GM23338 (cell line): ENCODE measurements at regions not wholly inside any gene's neighbourhood (a gene's known extent, or its start where the extent isn't known, plus 50 kb on each side); places are given as distances from the start of the nearest gene placed in this dataset.

ENCODE experiments used
- CREB1 ChIP-seq: fragments of 250-450 bp; sonication (Bioruptor Pico); IDR thresholded peaks from 2 replicates; pipeline ENCODE4 v1.5.0; 2020; ENCODE audit warnings: low read depth, mild to moderate bottlenecking, moderate library complexity
- EZH2 ChIP-seq: fragments of 200-600 bp; sonication (generic); IDR thresholded peaks from one replicate; pipeline ENCODE4 v1.8.0; 2017; ENCODE audit warnings: antibody characterized with exemption, mild to moderate bottlenecking, low read depth; ENCODE audit not compliant: unreplicated experiment
- EZH2phosphoT487 ChIP-seq: fragments of 200-600 bp; sonication (generic); IDR thresholded peaks from one replicate; pipeline ENCODE4 v1.8.1; 2018; ENCODE audit warnings: antibody characterized with exemption; ENCODE audit not compliant: unreplicated experiment
- NANOG ChIP-seq: IDR thresholded peaks from 2 replicates; pipeline ENCODE4 v1.6.1; 2016; ENCODE audit warnings: antibody characterized with exemption, borderline replicate concordance
- POLR2AphosphoS5 ChIP-seq: IDR thresholded peaks from 2 replicates; pipeline ENCODE4 v1.6.1; 2016; ENCODE audit warnings: antibody characterized with exemption, low read depth
- TF ChIP-seq, protein P1 (sequence below), 2 experiments: fragments of 200-600 bp in 1 of 2; sonication (generic) in 1 of 2; conservative IDR thresholded peaks; 2 replicates each; pipeline versions ENCODE4 v1.5.1 to v1.6.1; 2016 to 2017; ENCODE audit warnings: antibody characterized with exemption in 2 of 2, low read depth in 2 of 2, mild to moderate bottlenecking in 2 of 2, moderate library complexity in 1 of 2
- TF ChIP-seq, protein P2 (sequence below): IDR thresholded peaks from one replicate; pipeline ENCODE4 v1.6.1; 2018; ENCODE audit warnings: antibody characterized with exemption; ENCODE audit not compliant: unreplicated experiment

DNA sequence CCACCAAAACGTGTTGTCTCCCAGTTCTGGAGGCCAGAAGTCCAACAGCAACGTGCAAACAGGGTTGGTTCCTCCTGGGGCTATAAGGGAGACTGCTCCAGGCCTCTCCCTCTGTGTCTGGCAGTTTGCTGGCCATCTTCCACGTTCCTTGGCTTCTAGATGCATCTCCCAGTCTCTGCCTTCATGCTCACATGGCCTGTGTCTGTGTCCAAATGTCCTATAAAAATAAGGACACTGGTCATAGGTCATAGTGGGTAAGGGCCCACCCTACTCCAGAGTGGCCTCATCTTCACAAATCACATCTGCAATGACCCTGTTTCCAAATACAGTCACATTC is 69.4 kb upstream of the TAF1B start:
- TF ChIP-seq POLR2AphosphoS5 (no peak), EZH2 (no peak), NANOG (no peak), CREB1 (no peak), EZH2phosphoT487 (no peak)
- TF ChIP-seq, protein P1, sequence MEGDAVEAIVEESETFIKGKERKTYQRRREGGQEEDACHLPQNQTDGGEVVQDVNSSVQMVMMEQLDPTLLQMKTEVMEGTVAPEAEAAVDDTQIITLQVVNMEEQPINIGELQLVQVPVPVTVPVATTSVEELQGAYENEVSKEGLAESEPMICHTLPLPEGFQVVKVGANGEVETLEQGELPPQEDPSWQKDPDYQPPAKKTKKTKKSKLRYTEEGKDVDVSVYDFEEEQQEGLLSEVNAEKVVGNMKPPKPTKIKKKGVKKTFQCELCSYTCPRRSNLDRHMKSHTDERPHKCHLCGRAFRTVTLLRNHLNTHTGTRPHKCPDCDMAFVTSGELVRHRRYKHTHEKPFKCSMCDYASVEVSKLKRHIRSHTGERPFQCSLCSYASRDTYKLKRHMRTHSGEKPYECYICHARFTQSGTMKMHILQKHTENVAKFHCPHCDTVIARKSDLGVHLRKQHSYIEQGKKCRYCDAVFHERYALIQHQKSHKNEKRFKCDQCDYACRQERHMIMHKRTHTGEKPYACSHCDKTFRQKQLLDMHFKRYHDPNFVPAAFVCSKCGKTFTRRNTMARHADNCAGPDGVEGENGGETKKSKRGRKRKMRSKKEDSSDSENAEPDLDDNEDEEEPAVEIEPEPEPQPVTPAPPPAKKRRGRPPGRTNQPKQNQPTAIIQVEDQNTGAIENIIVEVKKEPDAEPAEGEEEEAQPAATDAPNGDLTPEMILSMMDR (conservative IDR thresholded peaks at IDR 0.05; ENCODE audit: low read depth in 2 of 2) = no peak
- TF ChIP-seq, protein P2, sequence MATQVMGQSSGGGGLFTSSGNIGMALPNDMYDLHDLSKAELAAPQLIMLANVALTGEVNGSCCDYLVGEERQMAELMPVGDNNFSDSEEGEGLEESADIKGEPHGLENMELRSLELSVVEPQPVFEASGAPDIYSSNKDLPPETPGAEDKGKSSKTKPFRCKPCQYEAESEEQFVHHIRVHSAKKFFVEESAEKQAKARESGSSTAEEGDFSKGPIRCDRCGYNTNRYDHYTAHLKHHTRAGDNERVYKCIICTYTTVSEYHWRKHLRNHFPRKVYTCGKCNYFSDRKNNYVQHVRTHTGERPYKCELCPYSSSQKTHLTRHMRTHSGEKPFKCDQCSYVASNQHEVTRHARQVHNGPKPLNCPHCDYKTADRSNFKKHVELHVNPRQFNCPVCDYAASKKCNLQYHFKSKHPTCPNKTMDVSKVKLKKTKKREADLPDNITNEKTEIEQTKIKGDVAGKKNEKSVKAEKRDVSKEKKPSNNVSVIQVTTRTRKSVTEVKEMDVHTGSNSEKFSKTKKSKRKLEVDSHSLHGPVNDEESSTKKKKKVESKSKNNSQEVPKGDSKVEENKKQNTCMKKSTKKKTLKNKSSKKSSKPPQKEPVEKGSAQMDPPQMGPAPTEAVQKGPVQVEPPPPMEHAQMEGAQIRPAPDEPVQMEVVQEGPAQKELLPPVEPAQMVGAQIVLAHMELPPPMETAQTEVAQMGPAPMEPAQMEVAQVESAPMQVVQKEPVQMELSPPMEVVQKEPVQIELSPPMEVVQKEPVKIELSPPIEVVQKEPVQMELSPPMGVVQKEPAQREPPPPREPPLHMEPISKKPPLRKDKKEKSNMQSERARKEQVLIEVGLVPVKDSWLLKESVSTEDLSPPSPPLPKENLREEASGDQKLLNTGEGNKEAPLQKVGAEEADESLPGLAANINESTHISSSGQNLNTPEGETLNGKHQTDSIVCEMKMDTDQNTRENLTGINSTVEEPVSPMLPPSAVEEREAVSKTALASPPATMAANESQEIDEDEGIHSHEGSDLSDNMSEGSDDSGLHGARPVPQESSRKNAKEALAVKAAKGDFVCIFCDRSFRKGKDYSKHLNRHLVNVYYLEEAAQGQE = no peak
